Trophoblast cell (in vitro differentiated cells and primary cell): ENCODE measurements at regions not wholly inside any gene's neighbourhood (a gene's known extent, or its start where the extent isn't known, plus 50 kb on each side); places are given as distances from the start of the nearest gene placed in this dataset.
A peak's percentile ranks its signal among the peaks of the same experiment; 100 is the strongest.

Source experiments
- DNase-seq, 2 donors: peaks; one replicate each; pipeline ENCODE4 v3.0.0-alpha.2; 2016
- H2AFZ ChIP-seq: 2 replicates; pipeline ENCODE4 v1.6.1; 2013; ENCODE audit warnings: low read length, moderate library complexity, mild to moderate bottlenecking; ENCODE audit not compliant: insufficient read depth, poor library complexity
- H2AK5ac ChIP-seq: 2 replicates; pipeline ENCODE4 v1.6.1; 2013; ENCODE audit warnings: mild to moderate bottlenecking, low read length
- H2BK120ac ChIP-seq: 2 replicates; pipeline ENCODE4 v1.6.1; 2013; ENCODE audit warnings: low read length, mild to moderate bottlenecking, moderate library complexity; ENCODE audit not compliant: insufficient read depth, poor library complexity
- H2BK12ac ChIP-seq: 2 replicates; pipeline ENCODE4 v1.6.1; 2013; ENCODE audit warnings: mild to moderate bottlenecking, low read length, moderate library complexity
- H2BK5ac ChIP-seq: 2 replicates; pipeline ENCODE4 v1.6.1; 2013; ENCODE audit warnings: low read length, low read depth, moderate library complexity, mild to moderate bottlenecking; ENCODE audit not compliant: poor library complexity
- H3K14ac ChIP-seq: 2 replicates; pipeline ENCODE4 v1.6.1; 2013; ENCODE audit warnings: mild to moderate bottlenecking, low read length
- H3K18ac ChIP-seq: 2 replicates; pipeline ENCODE4 v1.6.1; 2013; ENCODE audit warnings: mild to moderate bottlenecking, low read length
- H3K23ac ChIP-seq: 2 replicates; pipeline ENCODE4 v1.6.1; 2013; ENCODE audit warnings: low read length
- H3K27ac ChIP-seq: 2 replicates; pipeline ENCODE4 v1.5.1; 2013; ENCODE audit warnings: low read depth, mild to moderate bottlenecking, inconsistent platforms, low read length, moderate library complexity
- H3K27me3 ChIP-seq: 2 replicates; pipeline ENCODE4 v1.6.1; 2013; ENCODE audit warnings: inconsistent platforms, mild to moderate bottlenecking, low read length, moderate library complexity; ENCODE audit not compliant: insufficient read depth
- H3K36me3 ChIP-seq, 2 experiments: 1 replicate in 1 of 2; 2 replicates in 1 of 2; pipeline ENCODE4 v1.6.1; 2013; ENCODE audit warnings: low read length in 2 of 2, mild to moderate bottlenecking in 2 of 2, moderate library complexity in 1 of 2; ENCODE audit not compliant: insufficient read depth in 2 of 2, control insufficient read depth in 1 of 2
- H3K4ac ChIP-seq: 2 replicates; pipeline ENCODE4 v1.6.1; 2013; ENCODE audit warnings: low read depth, mild to moderate bottlenecking, low read length, moderate library complexity
- H3K4me1 ChIP-seq, 2 experiments: 1 replicate in 1 of 2; 2 replicates in 1 of 2; pipeline ENCODE4 v1.6.1; 2013; ENCODE audit warnings: low read length in 2 of 2, mild to moderate bottlenecking in 2 of 2, moderate library complexity in 1 of 2; ENCODE audit not compliant: insufficient read depth in 2 of 2, control insufficient read depth in 1 of 2
- H3K4me2 ChIP-seq: 2 replicates; pipeline ENCODE4 v1.6.1; 2013; ENCODE audit warnings: inconsistent platforms, mild to moderate bottlenecking, low read length, moderate library complexity
- H3K4me3 ChIP-seq: 2 replicates; pipeline ENCODE4 v1.5.1; 2013; ENCODE audit warnings: mild to moderate bottlenecking, low read depth, low read length, inconsistent platforms
- H3K79me1 ChIP-seq: one replicate; pipeline ENCODE4 v1.6.1; 2013; ENCODE audit warnings: low read length
- H3K79me2 ChIP-seq: 2 replicates; pipeline ENCODE4 v1.6.1; 2013; ENCODE audit warnings: low read length, mild to moderate bottlenecking; ENCODE audit not compliant: control insufficient read depth, insufficient read depth, poor library complexity
- H3K9ac ChIP-seq: 2 replicates; pipeline ENCODE4 v1.6.1; 2013; ENCODE audit warnings: mild to moderate bottlenecking, low read length
- H3K9me3 ChIP-seq: 2 replicates; pipeline ENCODE4 v1.6.1; 2013; ENCODE audit warnings: low read depth, mild to moderate bottlenecking, control low read depth, inconsistent platforms, low read length; ENCODE audit not compliant: insufficient read depth
- H4K12ac ChIP-seq: 2 replicates; pipeline ENCODE4 v1.6.1; 2013; ENCODE audit warnings: low read depth, mild to moderate bottlenecking, low read length, moderate library complexity
- H4K8ac ChIP-seq: 2 replicates; pipeline ENCODE4 v1.6.1; 2013; ENCODE audit warnings: low read depth, mild to moderate bottlenecking, low read length, moderate library complexity
- H4K91ac ChIP-seq: one replicate; pipeline ENCODE4 v1.6.1; 2013; ENCODE audit warnings: low read depth, mild to moderate bottlenecking, low read length, moderate library complexity
- WGBS: extraction: QIAGEN DNeasy Blood & Tissue Kit; methylation state at CpG from one replicate; pipeline ENCODE4 v1.1.7; 2013; ENCODE audit warnings: missing lambda C conversion rate; ENCODE audit not compliant: insufficient read length, insufficient coverage; ENCODE audit errors: extremely low coverage; 5-methylcytosine and 5-hydroxymethylcytosine counted together

- Histone ChIP-seq H3K4me2 (no peak overlapping the region), H3K23ac (no peak overlapping the region), H3K4me1 (peaks cover 5 to 6% of the 10 kb centered on the region in 2 experiments), H3K9me3 (no peaks in the 10 kb centered on the region), H4K8ac (no peak overlapping the region), H2AFZ (no peak overlapping the region), H2BK120ac (no peak overlapping the region), H3K4me3 (no peak overlapping the region), H3K18ac (no peak overlapping the region), H2BK12ac (no peak overlapping the region), H3K9ac (no peak overlapping the region), H3K27ac (no peak overlapping the region), H3K79me1 (peaks cover 13% of the 10 kb centered on the region), H2AK5ac (no peak overlapping the region), H4K91ac (no peak overlapping the region), H3K4ac (no peak overlapping the region), H4K12ac (no peak overlapping the region), H3K36me3 (no peaks in the 10 kb centered on the region), H2BK5ac (no peak overlapping the region), H3K79me2 (peaks cover 2% of the 10 kb centered on the region), H3K27me3 (no peaks in the 10 kb centered on the region), H3K14ac (no peak overlapping the region)
- WGBS = no CpG with 5 or more reads among the region's 5 CpGs
- DNase-seq = peak in 1 of 2 donors; percentile 23
Measured at GRCh38 chr12:94875525-94875924, 128.0 kb downstream of the NDUFA12 start.

- H3K79me1 ChIP-seq = peaks cover 13% of the 10 kb centered on the region
- peak overlapping the region; percentile 78 for H3K4me2 ChIP-seq
- H2BK12ac ChIP-seq = no peak overlapping the region
- H3K14ac ChIP-seq = no peak overlapping the region
- no peak overlapping the region for H3K9ac ChIP-seq
- H3K18ac ChIP-seq = no peak overlapping the region
- peaks cover 2% of the 10 kb centered on the region for H3K79me2 ChIP-seq
- H3K4ac ChIP-seq = no peak overlapping the region
- H3K4me1 ChIP-seq = peaks cover 5 to 6% of the 10 kb centered on the region in 2 experiments
- H2BK5ac ChIP-seq = no peak overlapping the region
- H3K36me3 ChIP-seq = no peaks in the 10 kb centered on the region
- H3K4me3 ChIP-seq = no peak overlapping the region
- no peak overlapping the region for H2AK5ac ChIP-seq
- no peak overlapping the region for H3K27ac ChIP-seq
- H4K91ac ChIP-seq = peak overlapping the region; percentile 97
- no CpG with 5 or more reads among the region's 20 CpGs for WGBS
- H3K9me3 ChIP-seq = no peaks in the 10 kb centered on the region
- no peak overlapping the region for H4K12ac ChIP-seq
- H3K23ac ChIP-seq = no peak overlapping the region
- H3K27me3 ChIP-seq = no peaks in the 10 kb centered on the region
- no peak overlapping the region for H4K8ac ChIP-seq
- peak in 1 of 2 donors; percentile 7 for DNase-seq
- H2AFZ ChIP-seq = no peak overlapping the region
- H2BK120ac ChIP-seq = no peak overlapping the region
Measured at GRCh38 chr12:94874518-94875302, 128.8 kb downstream of the NDUFA12 start.

- Histone ChIP-seq H3K4me1 (peaks cover 5 to 6% of the 10 kb centered on the region in 2 experiments), H3K27me3 (no peaks in the 10 kb centered on the region), H2AK5ac (peak overlapping the region; percentile 10), H3K4me3 (peak overlapping the region; percentile 73), H3K18ac (peak overlapping the region; percentile 95), H3K27ac (peak overlapping the region; percentile 83), H2BK12ac (peak overlapping the region; percentile 97), H3K9ac (peak overlapping the region; percentile 42), H4K12ac (peak overlapping the region; percentile 84), H4K91ac (peak overlapping the region; percentile 97), H2BK5ac (peak overlapping the region; percentile 63), H3K9me3 (no peaks in the 10 kb centered on the region), H3K36me3 (no peaks in the 10 kb centered on the region), H3K79me1 (peaks cover 13% of the 10 kb centered on the region), H3K79me2 (peaks cover 2% of the 10 kb centered on the region), H4K8ac (peak overlapping the region; percentile 25), H3K14ac (peak overlapping the region; percentile 81), H3K4me2 (peak overlapping the region; percentile 78), H3K23ac (no peak overlapping the region), H3K4ac (peak overlapping the region; percentile 68), H2AFZ (peak overlapping the region; percentile 96), H2BK120ac (peak overlapping the region; percentile 98)
- WGBS = no CpG with 5 or more reads among the region's 64 CpGs
- DNase-seq = no peak
Measured at GRCh38 chr12:94873734-94874517, 129.6 kb downstream of the NDUFA12 start.

DNA sequence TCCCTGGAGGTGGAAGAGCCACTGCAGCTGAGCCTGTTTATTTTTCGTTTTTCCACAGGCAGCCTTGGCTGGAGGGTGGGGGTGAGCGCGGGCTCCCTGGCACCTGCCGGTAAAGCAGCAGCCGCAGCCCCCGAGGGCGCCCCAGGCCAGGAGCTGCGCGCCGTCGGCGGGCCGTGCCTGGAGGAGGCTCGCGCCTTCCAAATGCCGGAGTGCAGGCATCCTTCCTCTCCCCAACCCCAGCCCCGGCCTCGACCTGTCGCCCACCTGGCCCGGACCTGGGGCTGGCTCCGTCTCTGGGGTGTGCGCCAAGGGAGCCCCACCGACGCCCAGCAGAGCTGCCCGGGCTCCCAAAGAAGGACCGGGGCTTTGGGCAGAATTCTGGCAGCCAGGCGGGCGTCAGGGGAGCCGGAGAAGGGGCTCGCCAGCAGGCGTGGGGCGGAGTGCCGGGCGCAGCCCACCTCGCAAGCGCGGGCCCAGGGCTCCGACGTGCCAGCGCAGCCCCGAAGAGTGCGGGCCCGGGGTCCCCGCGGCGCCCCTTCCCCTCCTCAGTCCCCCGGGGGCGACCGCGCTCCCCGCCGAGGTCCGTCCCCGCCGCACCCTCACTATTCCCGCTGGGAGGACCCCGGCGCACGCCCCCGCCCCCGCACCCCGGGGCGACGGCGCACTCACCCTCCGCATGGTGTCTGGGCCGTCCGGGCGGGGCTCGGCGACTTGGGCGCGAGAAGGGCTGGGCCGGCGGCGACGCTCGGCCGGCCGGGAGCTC is 130.3 kb downstream of the NDUFA12 start:
- H3K27ac ChIP-seq = peak overlapping the region; percentile 83
- peaks cover 5 to 6% of the 10 kb centered on the region in 2 experiments for H3K4me1 ChIP-seq
- peak overlapping the region; percentile 25 for H4K8ac ChIP-seq
- no peaks in the 10 kb centered on the region for H3K36me3 ChIP-seq
- H2AK5ac ChIP-seq = peak overlapping the region; percentile 23
- H3K4me2 ChIP-seq = peak overlapping the region; percentile 78
- H2BK12ac ChIP-seq = peak overlapping the region; percentile 78
- H3K79me2 ChIP-seq = peaks cover 2% of the 10 kb centered on the region
- peak overlapping the region; percentile 84 for H4K12ac ChIP-seq
- H3K14ac ChIP-seq = peak overlapping the region; percentile 24
- peak overlapping the region; percentile 73 for H3K4me3 ChIP-seq
- H3K23ac ChIP-seq = no peak overlapping the region
- H3K4ac ChIP-seq = peak overlapping the region; percentile 73
- no peaks in the 10 kb centered on the region for H3K27me3 ChIP-seq
- H2BK5ac ChIP-seq = peak overlapping the region; percentile 50
- no peaks in the 10 kb centered on the region for H3K9me3 ChIP-seq
- no peak for DNase-seq
- WGBS = no CpG with 5 or more reads among the region's 80 CpGs
- peak overlapping the region; percentile 82 for H3K9ac ChIP-seq
- peaks cover 13% of the 10 kb centered on the region for H3K79me1 ChIP-seq
- peak overlapping the region; percentile 96 for H2BK120ac ChIP-seq
- H3K18ac ChIP-seq = peak overlapping the region; percentile 95
- H4K91ac ChIP-seq = peak overlapping the region; percentile 97
- peak overlapping the region; percentile 88 for H2AFZ ChIP-seq
